SK-N-SH (cell line): ENCODE measurements at regions not wholly inside any gene's neighbourhood (a gene's known extent, or its start where the extent isn't known, plus 50 kb on each side); places are given as distances from the start of the nearest gene placed in this dataset.
"Not testable (repeated sequence)": the region's sequence is repeated elsewhere in the genome, so short reads cannot be mapped to it uniquely, and the experiment has no call there.

Experiments
- CTCF ChIA-PET: fragments of 300-600, 350-600 bp; formaldehyde crosslinking; extraction: SDS; loops from one replicate; lab custom pipeline; 2021; lab: Yijun Ruan, JAX
- POLR2A ChIA-PET: fragments of 350-600 bp; sonication (Branson Sonifier 250); formaldehyde crosslinking; extraction: SDS; loops from one replicate; lab custom pipeline; 2020; ENCODE audit warnings: antibody characterized with exemption, inconsistent platforms; lab: Yijun Ruan, JAX
- DNase-seq: peaks from one replicate; pipeline ENCODE4 v3.0.0; 2012
- H2AFZ ChIP-seq: fragments of 200-600 bp; sonication (generic); 2 replicates; pipeline ENCODE4 v1.8.1; 2016; ENCODE audit warnings: antibody characterized with exemption, mild to moderate bottlenecking, low read depth
- H3F3A ChIP-seq: fragments of 200-600 bp; sonication (generic); replicated peaks from 2 replicates; pipeline ENCODE3; 2016; ENCODE audit warnings: antibody characterized with exemption, mild to moderate bottlenecking; ENCODE audit not compliant: insufficient read depth
- H3K27ac ChIP-seq, 2 experiments: fragments of 200-500 bp in 1 of 2; fragments of 200-600 bp in 1 of 2; sonication (Bioruptor generic) in 1 of 2; sonication (generic), shearing (Covaris generic) in 1 of 2; 2 replicates each; pipeline versions ENCODE4 v1.5.1 to v1.6.1; 2014 to 2016; ENCODE audit warnings: low read depth in 2 of 2, inconsistent platforms in 1 of 2, low read length in 1 of 2, mild to moderate bottlenecking in 1 of 2, mixed read lengths in 1 of 2
- H3K27me3 ChIP-seq: fragments of 200-600 bp; sonication (generic), shearing (Covaris generic); 2 replicates; pipeline ENCODE4 v1.6.1; 2016; ENCODE audit warnings: mixed run types; ENCODE audit not compliant: insufficient read depth
- H3K36me3 ChIP-seq, 2 experiments: fragments of 200-500 bp in 1 of 2; fragments of 200-600 bp in 1 of 2; sonication (Bioruptor generic) in 1 of 2; sonication (generic) in 1 of 2; replicated peaks in 1 of 2; 2 replicates each; pipeline versions ENCODE3 to v1.5.1; 2014 to 2016; ENCODE audit warnings: low read length in 1 of 2, mild to moderate bottlenecking in 1 of 2; ENCODE audit not compliant: insufficient read depth in 2 of 2, control insufficient read depth in 1 of 2
- H3K4me1 ChIP-seq, 2 experiments: fragments of 200-500 bp in 1 of 2; fragments of 200-600 bp in 1 of 2; sonication (Bioruptor generic) in 1 of 2; sonication (generic), shearing (Covaris generic) in 1 of 2; 2 replicates each; pipeline versions ENCODE4 v1.5.1 to v1.6.1; 2014 to 2016; ENCODE audit warnings: low read depth in 1 of 2, low read length in 1 of 2, mixed run types in 1 of 2; ENCODE audit not compliant: insufficient read depth in 2 of 2, control insufficient read depth in 1 of 2
- H3K4me2 ChIP-seq: fragments of 200-600 bp; sonication (generic), shearing (Covaris generic); 2 replicates; pipeline ENCODE4 v1.6.1; 2017; ENCODE audit warnings: mixed run types
- H3K4me3 ChIP-seq, 2 experiments: fragments of 200-500 bp in 1 of 2; fragments of 200-600 bp in 1 of 2; sonication (Bioruptor generic) in 1 of 2; sonication (generic), shearing (Covaris generic) in 1 of 2; 2 replicates each; pipeline versions ENCODE4 v1.5.1 to v1.8.1; 2014 to 2016; ENCODE audit warnings: low read depth in 2 of 2, inconsistent platforms in 1 of 2, low read length in 1 of 2, mild to moderate bottlenecking in 1 of 2, mixed read lengths in 1 of 2, moderate library complexity in 1 of 2
- H3K79me2 ChIP-seq: fragments of 200-600 bp; sonication (generic); 2 replicates; pipeline ENCODE4 v1.8.1; 2017; ENCODE audit warnings: mild to moderate bottlenecking; ENCODE audit not compliant: insufficient read depth
- H3K9ac ChIP-seq: fragments of 200-600 bp; sonication (generic); 2 replicates; pipeline ENCODE4 v1.6.1; 2017; ENCODE audit warnings: mixed run types
- H3K9me2 ChIP-seq: fragments of 200-600 bp; sonication (generic); 2 replicates; pipeline ENCODE4 v1.6.1; 2017; ENCODE audit warnings: mixed run types
- H3K9me3 ChIP-seq: fragments of 200-600 bp; sonication (generic); 2 replicates; pipeline ENCODE4 v1.6.1; 2017; ENCODE audit warnings: mixed run types, mild to moderate bottlenecking, moderate library complexity
- H4K20me1 ChIP-seq: fragments of 200-600 bp; sonication (generic); 2 replicates; pipeline ENCODE4 v1.6.1; 2017; ENCODE audit warnings: mild to moderate bottlenecking, mixed run types; ENCODE audit not compliant: insufficient read depth
- CTCF ChIP-seq: fragments of 200-600 bp; sonication (generic); IDR thresholded peaks from 2 replicates; pipeline ENCODE4 v1.6.1; 2017; ENCODE audit warnings: antibody characterized with exemption, mild to moderate bottlenecking, moderate library complexity
- EP300 ChIP-seq, 2 experiments: IDR thresholded peaks; 2 replicates each; pipeline versions ENCODE4 v1.4.0 to v1.6.1; 2012; ENCODE audit warnings: borderline replicate concordance in 1 of 2, low read depth in 1 of 2, low read length in 1 of 2
- FOSL2 ChIP-seq: IDR thresholded peaks from 2 replicates; pipeline ENCODE4 v1.4.0; 2012; ENCODE audit warnings: low read depth, mild to moderate bottlenecking, moderate library complexity, borderline replicate concordance
- GABPA ChIP-seq: IDR thresholded peaks from 2 replicates; pipeline ENCODE4 v1.4.0; 2012; ENCODE audit warnings: low read depth, mild to moderate bottlenecking
- GATA2 ChIP-seq: sonication (generic); formaldehyde crosslinking; IDR thresholded peaks from 2 replicates; pipeline ENCODE4 v1.5.0; 2020; ENCODE audit warnings: mild to moderate bottlenecking, missing genetic modification reagents
- MEF2A ChIP-seq: IDR thresholded peaks from 2 replicates; pipeline ENCODE4 v1.4.0; 2012; ENCODE audit warnings: low read depth, borderline replicate concordance
- MXI1 ChIP-seq: IDR thresholded peaks from 2 replicates; pipeline ENCODE4 v1.6.1; 2012; ENCODE audit warnings: mild to moderate bottlenecking, low read depth, low read length, improper control_type of control experiment
- NFIC ChIP-seq: IDR thresholded peaks from 2 replicates; pipeline ENCODE4 v1.4.0; 2012; ENCODE audit warnings: borderline replicate concordance
- PBX3 ChIP-seq: IDR thresholded peaks from 2 replicates; pipeline ENCODE4; 2012
- RAD21 ChIP-seq: IDR thresholded peaks from 2 replicates; pipeline ENCODE4 v1.6.1; 2012; ENCODE audit warnings: mild to moderate bottlenecking, low read length
- RCOR1 ChIP-seq: fragments of 150-350 bp; IDR thresholded peaks from 2 replicates; pipeline ENCODE4 v1.6.1; 2017; ENCODE audit warnings: antibody characterized with exemption, low read length
- RFX5 ChIP-seq: IDR thresholded peaks from 2 replicates; pipeline ENCODE4 v1.6.1; 2012; ENCODE audit warnings: mild to moderate bottlenecking, improper control_type of control experiment, low read length
- RXRA ChIP-seq: IDR thresholded peaks from 2 replicates; pipeline ENCODE4 v1.4.0; 2012; ENCODE audit warnings: low read depth, mild to moderate bottlenecking, borderline replicate concordance
- SIN3A ChIP-seq: IDR thresholded peaks from 2 replicates; pipeline ENCODE4 v1.6.1; 2012; ENCODE audit warnings: low read depth, mild to moderate bottlenecking, low read length, moderate library complexity, borderline replicate concordance
- SMC3 ChIP-seq: IDR thresholded peaks from 2 replicates; pipeline ENCODE4 v1.6.1; 2012; ENCODE audit warnings: low read depth, low read length, improper control_type of control experiment
- TAF1 ChIP-seq: IDR thresholded peaks from 2 replicates; pipeline ENCODE4 v1.6.1; 2012; ENCODE audit warnings: low read depth, mild to moderate bottlenecking, low read length, moderate library complexity, borderline replicate concordance
- USF1 ChIP-seq: IDR thresholded peaks from 2 replicates; pipeline ENCODE4 v1.4.0; 2012; ENCODE audit warnings: low read depth, borderline replicate concordance
- USF2 ChIP-seq: fragments of 150-350 bp; IDR thresholded peaks from 2 replicates; pipeline ENCODE4 v1.6.1; 2017; ENCODE audit warnings: antibody characterized with exemption, low read length, low read depth, borderline replicate concordance
- YY1 ChIP-seq: IDR thresholded peaks from 2 replicates; pipeline ENCODE4 v1.4.0; 2012; ENCODE audit warnings: low read depth, mild to moderate bottlenecking
- WGBS: methylation state at CpG from one replicate; pipeline ENCODE4 v1.1.6; 2017; ENCODE audit warnings: low lambda C conversion rate; 5-methylcytosine and 5-hydroxymethylcytosine counted together

GRCh38 chrX:27162496-27162895 lies 300.6 kb downstream of the PPP4R3C start (continued):
- TF ChIP-seq RXRA (no peak), SMC3 (no peak)

GRCh38 chrX:27156921-27157320 lies 306.2 kb downstream of the PPP4R3C start:
- H3K27me3 ChIP-seq, H3K79me2 ChIP-seq, H3K4me1 ChIP-seq, H3K27ac ChIP-seq, H3K36me3 ChIP-seq, DNase-seq, H2AFZ ChIP-seq, POLR2A ChIA-PET, H3F3A ChIP-seq, H4K20me1 ChIP-seq, H3K9me3 ChIP-seq, H3K9ac ChIP-seq, H3K4me2 ChIP-seq, H3K4me3 ChIP-seq, H3K9me2 ChIP-seq, CTCF ChIA-PET: not testable (repeated sequence)
- 82% methylated on average over 3 of the region's 21 CpGs for WGBS

- DNase-seq = no peak
- 0% methylated on average over 1 of the region's 1 CpG for whole genome bisulfite sequencing
- H4K20me1 ChIP-seq = no peaks in the 10 kb centered on the region
- H3K9me3 ChIP-seq = no peaks in the 10 kb centered on the region
- CTCF ChIA-PET = no interaction called here
- TF ChIP-seq USF2 (no peak), SMC3 (no peak), FOSL2 (no peak), GABPA (no peak), TAF1 (no peak), CTCF (no peak)
- POLR2A ChIA-PET = no interaction called here
- no peaks in the 10 kb centered on the region for H3K79me2 ChIP-seq
- H3K27ac ChIP-seq = no peak overlapping the region
- H3K4me2 ChIP-seq = no peak overlapping the region
- no peaks in the 10 kb centered on the region for H3K9me2 ChIP-seq
- no peaks in the 10 kb centered on the region for H3K4me1 ChIP-seq
- no peak overlapping the region for H3K4me3 ChIP-seq
- H3F3A ChIP-seq = no peaks in the 10 kb centered on the region
- H3K9ac ChIP-seq = no peak overlapping the region
- no peaks in the 10 kb centered on the region for H3K36me3 ChIP-seq
- H3K27me3 ChIP-seq = no peaks in the 10 kb centered on the region
- no peak overlapping the region for H2AFZ ChIP-seq
These were observed 326.8 kb downstream of the PPP4R3C start for GRCh38 chrX:27136325-27136724.

- H3K9me3 ChIP-seq = no peaks in the 10 kb centered on the region
- H4K20me1 ChIP-seq = no peaks in the 10 kb centered on the region
- H3K27ac ChIP-seq = no peak overlapping the region; a peak in 1 of 4 replicates
- H3K4me1 ChIP-seq = no peaks in the 10 kb centered on the region
- no peak overlapping the region for H3K4me2 ChIP-seq
- CTCF ChIA-PET = no interaction called here
- H3K36me3 ChIP-seq = no peaks in the 10 kb centered on the region
- no peak overlapping the region for H2AFZ ChIP-seq
- 3% methylated on average over 1 of the region's 1 CpG for whole genome bisulfite sequencing
- no peaks in the 10 kb centered on the region for H3K9me2 ChIP-seq
- H3K79me2 ChIP-seq = no peaks in the 10 kb centered on the region
- H3K27me3 ChIP-seq = no peaks in the 10 kb centered on the region
- POLR2A ChIA-PET = no interaction called here
- no peaks in the 10 kb centered on the region for H3F3A ChIP-seq
- no peak for DNase-seq
- H3K4me3 ChIP-seq = no peak overlapping the region
- H3K9ac ChIP-seq = no peak overlapping the region
- TF ChIP-seq RAD21 (no peak), MXI1 (no peak), RFX5 (no peak), YY1 (no peak), PBX3 (no peak), NFIC (no peak), GATA2 (CRISPR knock-in tag) (no peak), SIN3A (no peak), USF1 (no peak), RCOR1 (no peak), EP300 (IDR thresholded peaks at IDR 0.05; ENCODE audit: borderline replicate concordance in 1 of 2, low read depth in 1 of 2, low read length in 1 of 2) (no peak), MEF2A (no peak)
These were observed 330.3 kb downstream of the PPP4R3C start for GRCh38 chrX:27132862-27133261.
